ENCODE measurements at regions not wholly inside any gene's neighbourhood (a gene's known extent, or its start where the extent isn't known, plus 50 kb on each side); places are given as distances from the start of the nearest gene placed in this dataset.

DNA sequence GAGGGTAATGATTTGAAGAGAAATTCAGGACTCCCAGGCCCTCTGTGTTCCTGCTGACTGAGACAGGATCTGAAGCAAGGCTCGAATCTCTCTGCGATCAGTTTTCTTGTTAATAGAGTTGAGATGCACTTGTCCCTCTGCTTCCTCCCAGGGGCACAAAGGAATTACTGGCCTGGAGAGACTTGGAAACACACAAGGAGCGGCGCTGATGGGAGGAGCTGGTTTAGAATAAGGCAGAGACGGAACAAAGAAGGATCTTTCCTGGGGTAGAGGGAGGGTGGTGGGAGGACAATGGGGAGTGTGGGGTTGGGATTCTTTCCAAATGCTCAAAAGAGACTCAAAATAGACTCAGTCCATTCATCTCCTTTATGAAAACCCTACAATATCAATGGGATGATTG, 719.1 kb downstream of the UQCRFS1 start:
- BruUV-seq (replicated peaks) = no TSS peak
- intact Hi-C loops (cut with micrococcal nuclease; ENCODE audit: unreplicated experiment) = no loop called here
- POLR2A ChIA-PET = no interaction called here

More for the DNA sequence above, 719.1 kb downstream of the UQCRFS1 start:
- CTCF ChIA-PET = interaction anchor here (1.1 kb wide), 1 partner anchor 139 kb away, joined by 3 read pairs; no protein-coding TSS in a partner anchor
- FAIRE-seq (no peak), DNase-seq (ENCODE audit: low read depth, low spot score) (no peak), ATAC-seq (no peak)
- Histone ChIP-seq H4K20me1 (ENCODE audit: control insufficient read depth, insufficient read depth) (no peaks in the 10 kb centered on the region), H3K36me3 (ENCODE audit: control insufficient read depth in 2 of 2, insufficient read depth in 2 of 2, low read length in 1 of 2) (no peaks in the 10 kb centered on the region), H3K9me3 (replicated peaks; ENCODE audit: control insufficient read depth, insufficient read depth, low read length) (no peaks in the 10 kb centered on the region; the same call in 2 of the 3 replicates), H3K4me3 (no peak overlapping the region), H2AFZ (ENCODE audit: control insufficient read depth, low read depth, low read length) (no peak overlapping the region), H3K4me2 (ENCODE audit: control insufficient read depth, insufficient read depth) (no peak overlapping the region), H3K27me3 (replicated peaks in 1 of 2; ENCODE audit: control insufficient read depth in 2 of 2, insufficient read depth in 2 of 2, low read length in 1 of 2) (no peaks in the 10 kb centered on the region), H3K9ac (ENCODE audit: control insufficient read depth, insufficient read depth, low read length) (no peak overlapping the region), H3K27ac (ENCODE audit: control insufficient read depth, insufficient read depth) (no peak overlapping the region), H3K4me1 (ENCODE audit: control insufficient read depth, insufficient read depth, low read length) (no peaks in the 10 kb centered on the region), H3K79me2 (ENCODE audit: control insufficient read depth, insufficient read depth, low read length) (no peaks in the 10 kb centered on the region)
- 75% methylated on average over 5 of the region's 5 CpGs for WGBS (ENCODE audit: insufficient coverage, insufficient replicate concordance, low lambda C conversion rate, missing lambda C conversion rate)
- TF ChIP-seq BHLHE40 (IDR thresholded peaks at IDR 0.05; ENCODE audit: borderline replicate concordance in 1 of 2, low read depth in 2 of 2, low read length in 1 of 2) (no peak), KLF5 (IDR thresholded peaks at IDR 0.05; ENCODE audit: partially characterized antibody) (no peak), POLR2AphosphoS5 (IDR thresholded peaks at IDR 0.05; ENCODE audit: low read length) (no peak), ETV6 (conservative IDR thresholded peaks at IDR 0.05 in 1 of 2, IDR thresholded peaks at IDR 0.05 in 1 of 2; ENCODE audit: borderline replicate concordance in 1 of 2, low read depth in 1 of 2) (no peak), TCF3 (IDR thresholded peaks at IDR 0.05; ENCODE audit: borderline replicate concordance, insufficient read depth, low read depth, low read length) (no peak), MTA3 (IDR thresholded peaks at IDR 0.05; ENCODE audit: borderline replicate concordance, low read length) (no peak), DPF2 (IDR thresholded peaks at IDR 0.05) (no peak), FOXM1 (IDR thresholded peaks at IDR 0.05; ENCODE audit: low read depth, low read length) (no peak), CBFB (IDR thresholded peaks at IDR 0.05; ENCODE audit: low read depth) (no peak), BRCA1 (IDR thresholded peaks at IDR 0.05; ENCODE audit: low read depth, low read length) (no peak), MTA2 (IDR thresholded peaks at IDR 0.05; ENCODE audit: low read depth) (no peak), EED (IDR thresholded peaks at IDR 0.05; ENCODE audit: low read depth) (no peak)
- TF ChIP-seq, protein P1, sequence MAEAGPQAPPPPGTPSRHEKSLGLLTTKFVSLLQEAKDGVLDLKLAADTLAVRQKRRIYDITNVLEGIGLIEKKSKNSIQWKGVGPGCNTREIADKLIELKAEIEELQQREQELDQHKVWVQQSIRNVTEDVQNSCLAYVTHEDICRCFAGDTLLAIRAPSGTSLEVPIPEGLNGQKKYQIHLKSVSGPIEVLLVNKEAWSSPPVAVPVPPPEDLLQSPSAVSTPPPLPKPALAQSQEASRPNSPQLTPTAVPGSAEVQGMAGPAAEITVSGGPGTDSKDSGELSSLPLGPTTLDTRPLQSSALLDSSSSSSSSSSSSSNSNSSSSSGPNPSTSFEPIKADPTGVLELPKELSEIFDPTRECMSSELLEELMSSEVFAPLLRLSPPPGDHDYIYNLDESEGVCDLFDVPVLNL (IDR thresholded peaks at IDR 0.05; ENCODE audit: low read depth, low read length) = no peak
- TF ChIP-seq, protein P2, sequence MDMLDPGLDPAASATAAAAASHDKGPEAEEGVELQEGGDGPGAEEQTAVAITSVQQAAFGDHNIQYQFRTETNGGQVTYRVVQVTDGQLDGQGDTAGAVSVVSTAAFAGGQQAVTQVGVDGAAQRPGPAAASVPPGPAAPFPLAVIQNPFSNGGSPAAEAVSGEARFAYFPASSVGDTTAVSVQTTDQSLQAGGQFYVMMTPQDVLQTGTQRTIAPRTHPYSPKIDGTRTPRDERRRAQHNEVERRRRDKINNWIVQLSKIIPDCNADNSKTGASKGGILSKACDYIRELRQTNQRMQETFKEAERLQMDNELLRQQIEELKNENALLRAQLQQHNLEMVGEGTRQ (IDR thresholded peaks at IDR 0.05; ENCODE audit: borderline replicate concordance, low read depth, low read length) = no peak
- in situ Hi-C loops (cut with MboI) = no loop called here
- SMC1A ChIA-PET (ENCODE audit: uncharacterized antibody, unreplicated experiment) = interaction anchor here (0.9 to 8.1 kb wide), 5 partner anchors 13 to 137 kb away, joined by 3 to 76 read pairs (median 4); no protein-coding TSS in a partner anchor
- RAD21 ChIA-PET (ENCODE audit: unreplicated experiment) = interaction anchor here (1.4 to 17.3 kb wide), 3 partner anchors 14 to 49 kb away, joined by 3 to 131 read pairs (median 21); no protein-coding TSS in a partner anchor
